Kidney tubule cell (primary cell): ENCODE measurements at regions not wholly inside any gene's neighbourhood (a gene's known extent, or its start where the extent isn't known, plus 50 kb on each side); places are given as distances from the start of the nearest gene placed in this dataset.

Experiments
- DNase-seq: peaks from one replicate; pipeline ENCODE4 v3.0.0-alpha.2; 2018; ENCODE audit warnings: low spot score

- no peak for DNase-seq
Observed at GRCh38 chr2:240343548-240343947, 91.9 kb upstream of the GPC1 start.

GRCh38 chr2:240344904-240345303 lies 90.6 kb upstream of the GPC1 start:
- no peak for DNase-seq

- no peak for DNase-seq
Observed at GRCh38 chr2:240346015-240346752, 89.3 kb upstream of the GPC1 start.

GRCh38 chr2:240346753-240347372 lies 88.6 kb upstream of the GPC1 start:
- no peak for DNase-seq

GRCh38 chr2:240347373-240347940 lies 88.0 kb upstream of the GPC1 start:
- no peak for DNase-seq

GRCh38 chr2:240347949-240348500 lies 87.4 kb upstream of the GPC1 start:
- DNase-seq: no peak

GRCh38 chr2:240348522-240348921 lies 86.9 kb upstream of the GPC1 start:
- peak; percentile 8 for DNase-seq

GRCh38 chr2:240349133-240350005 lies 86.1 kb upstream of the GPC1 start:
- no peak for DNase-seq

- DNase-seq: no peak
Observed at GRCh38 chr2:240350006-240350355, 85.5 kb upstream of the GPC1 start.

- DNase-seq: no peak
Observed at GRCh38 chr2:240350696-240351087, 84.8 kb upstream of the GPC1 start.

GRCh38 chr2:240351088-240351741 lies 84.2 kb upstream of the GPC1 start:
- DNase-seq: no peak

- peak; percentile 82 for DNase-seq
Observed at GRCh38 chr2:240351826-240352426, 83.5 kb upstream of the GPC1 start.

GRCh38 chr2:240353086-240353798 lies 82.2 kb upstream of the GPC1 start:
- DNase-seq: no peak

GRCh38 chr2:240353944-240354343 lies 81.5 kb upstream of the GPC1 start:
- DNase-seq: no peak

GRCh38 chr2:240355001-240355891 lies 80.2 kb upstream of the GPC1 start:
- peak; percentile 18 for DNase-seq

- no peak for DNase-seq
Observed at GRCh38 chr2:240355962-240356361, 79.5 kb upstream of the GPC1 start.

- DNase-seq: no peak
Observed at GRCh38 chr2:240356700-240357640, 78.5 kb upstream of the GPC1 start.

GRCh38 chr2:240357641-240358012 lies 77.8 kb upstream of the GPC1 start:
- DNase-seq: no peak

- no peak for DNase-seq
Observed at GRCh38 chr2:240358080-240358479, 77.4 kb upstream of the GPC1 start.
